Activated CD8-positive, alpha-beta memory T cell treated with anti-CD3 and anti-CD28 coated beads for 36 hours (primary cell): ENCODE measurements at regions not wholly inside any gene's neighbourhood (a gene's known extent, or its start where the extent isn't known, plus 50 kb on each side); places are given as distances from the start of the nearest gene placed in this dataset.

ENCODE experiments used
- CTCF ChIA-PET: fragments of 350-600 bp; sonication (Branson Sonifier 250); formaldehyde crosslinking; loops from one replicate; lab custom pipeline; 2021; ENCODE audit warnings: antibody characterized with exemption; lab: Charles Lee
- POLR2A ChIA-PET: fragments of 350-600 bp; sonication (Branson Sonifier 250); formaldehyde crosslinking; loops from one replicate; lab custom pipeline; 2021; ENCODE audit warnings: antibody characterized with exemption; lab: Charles Lee

DNA sequence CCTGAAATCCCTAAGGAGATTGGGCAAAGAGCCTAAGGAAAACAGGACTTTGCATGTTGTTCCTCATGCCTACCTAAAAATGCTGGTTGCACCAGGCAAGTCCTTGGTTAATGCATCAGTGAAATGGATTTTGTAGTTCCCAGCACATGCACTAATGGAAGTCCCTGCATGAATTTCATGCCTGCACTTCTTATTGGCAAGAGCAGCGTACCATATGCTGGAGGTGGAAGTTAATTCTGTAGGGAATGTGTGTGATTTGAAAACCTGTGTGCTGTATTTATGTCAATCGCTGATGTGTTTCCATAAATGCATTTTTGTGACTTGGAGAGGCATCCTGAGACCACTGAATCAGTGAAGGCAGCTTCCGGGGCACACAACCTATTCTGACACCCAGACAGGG is 140.3 kb upstream of the MTNR1B start:
- POLR2A ChIA-PET: no interaction called here
- CTCF ChIA-PET: no interaction called here

DNA sequence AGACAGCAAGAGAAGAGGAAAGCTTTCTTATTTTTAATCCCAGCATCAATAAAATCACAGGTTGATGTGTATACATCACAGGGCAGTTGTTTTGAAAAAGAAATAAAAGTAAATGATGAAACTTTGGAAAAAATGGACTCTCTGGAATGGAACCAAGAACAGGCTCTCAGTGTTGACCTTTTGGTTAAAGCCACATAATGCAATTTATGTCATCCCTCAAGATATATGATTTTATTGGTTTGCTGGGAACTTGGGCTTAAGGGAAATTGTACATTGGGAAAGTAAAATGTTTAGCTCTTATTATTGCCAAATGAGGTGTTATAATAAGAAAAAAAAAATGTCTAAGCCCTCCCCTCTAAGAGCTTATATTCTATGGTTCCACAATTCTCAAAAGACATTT is 139.8 kb upstream of the MTNR1B start:
- POLR2A ChIA-PET: no interaction called here
- CTCF ChIA-PET: no interaction called here

DNA sequence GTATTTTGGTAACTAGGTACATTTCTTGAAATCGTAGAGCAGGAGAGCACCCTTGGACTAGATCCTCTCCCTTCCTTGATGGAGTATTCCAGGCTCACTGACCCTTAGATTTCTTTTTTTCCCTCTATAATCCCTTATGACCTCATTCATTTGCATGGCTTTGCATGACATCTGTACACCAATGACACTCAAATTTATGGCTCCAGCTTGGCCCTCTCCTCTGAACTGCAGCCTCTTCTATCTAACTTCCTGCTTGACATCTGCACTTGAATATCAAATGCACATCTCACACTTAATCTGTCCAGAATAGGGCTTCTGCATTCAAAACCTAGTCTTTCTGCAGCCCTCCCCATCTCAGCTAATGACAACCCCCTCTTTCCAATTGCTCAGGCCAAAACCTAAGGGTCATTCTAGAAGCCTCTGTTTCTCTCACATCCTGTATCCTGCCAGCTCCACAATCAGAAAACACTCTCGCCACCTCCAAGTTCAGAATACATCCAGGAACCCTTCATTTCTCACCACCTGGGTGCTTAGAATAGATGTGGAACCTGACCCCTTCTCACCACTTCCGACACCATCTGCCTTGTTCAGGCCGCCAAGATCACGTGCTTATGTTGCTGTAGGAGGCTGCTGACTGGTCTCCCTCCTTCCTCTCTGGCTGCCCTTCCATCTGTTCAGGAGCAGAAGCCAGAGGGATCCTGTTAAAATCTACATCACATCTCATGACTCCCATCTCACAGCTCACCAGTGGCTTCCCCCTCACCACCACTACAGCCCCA is 138.9 kb upstream of the MTNR1B start:
- CTCF ChIA-PET: no interaction called here

DNA sequence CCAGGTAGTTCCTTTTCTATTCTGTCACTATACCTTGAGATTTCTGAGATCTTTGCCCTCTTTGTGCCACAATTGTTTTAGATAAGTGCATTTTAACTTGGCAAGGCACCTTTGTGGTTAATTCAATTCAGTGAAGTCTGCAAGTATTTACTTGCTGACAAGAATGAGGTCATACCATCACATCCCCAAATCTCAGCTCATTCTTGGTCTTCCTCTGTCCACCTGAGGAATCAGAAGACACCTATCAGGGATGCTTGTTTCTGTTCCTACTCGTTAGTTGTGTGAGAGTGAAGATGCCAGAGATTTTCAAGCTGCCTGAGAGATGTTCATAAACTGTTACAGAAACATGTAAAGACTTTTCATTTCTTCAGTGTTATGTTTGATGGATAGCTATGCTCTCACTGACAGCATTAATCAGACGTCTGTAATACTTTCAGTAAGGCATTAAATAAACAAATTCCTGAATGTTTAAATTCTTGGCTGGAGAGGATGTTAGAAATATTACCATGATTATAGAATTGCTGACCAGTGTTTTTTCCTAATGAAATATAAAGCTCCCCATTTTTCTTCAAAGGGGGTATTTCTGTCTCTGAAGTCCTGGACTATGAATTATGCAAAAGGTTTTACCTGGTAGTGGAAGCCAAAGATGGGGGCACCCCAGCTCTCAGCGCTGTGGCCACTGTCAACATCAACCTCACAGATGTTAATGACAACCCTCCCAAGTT is 135.0 kb upstream of the MTNR1B start:
- POLR2A ChIA-PET: no interaction called here

More for the DNA sequence above, 138.9 kb upstream of the MTNR1B start:
- POLR2A ChIA-PET: no interaction called here

DNA sequence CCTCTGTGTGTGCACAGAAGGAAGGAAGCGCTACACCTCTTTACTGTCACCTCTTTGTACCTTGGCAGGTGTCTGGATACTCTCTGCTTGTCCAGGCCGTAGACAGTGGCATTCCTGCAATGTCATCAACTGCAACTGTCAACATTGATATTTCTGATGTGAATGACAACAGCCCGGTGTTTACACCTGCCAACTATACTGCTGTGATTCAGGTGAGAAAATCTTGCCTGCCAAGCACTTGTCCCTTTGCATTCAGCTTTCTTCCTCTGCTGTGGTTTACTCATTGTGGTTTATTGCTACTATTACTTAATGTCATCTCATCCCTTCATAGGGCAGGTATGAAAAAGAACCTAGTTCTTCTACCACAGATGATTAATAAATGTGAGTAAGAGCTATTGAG is 131.9 kb upstream of the MTNR1B start:
- POLR2A ChIA-PET: no interaction called here

More for the DNA sequence above, 135.0 kb upstream of the MTNR1B start:
- CTCF ChIA-PET: no interaction called here

DNA sequence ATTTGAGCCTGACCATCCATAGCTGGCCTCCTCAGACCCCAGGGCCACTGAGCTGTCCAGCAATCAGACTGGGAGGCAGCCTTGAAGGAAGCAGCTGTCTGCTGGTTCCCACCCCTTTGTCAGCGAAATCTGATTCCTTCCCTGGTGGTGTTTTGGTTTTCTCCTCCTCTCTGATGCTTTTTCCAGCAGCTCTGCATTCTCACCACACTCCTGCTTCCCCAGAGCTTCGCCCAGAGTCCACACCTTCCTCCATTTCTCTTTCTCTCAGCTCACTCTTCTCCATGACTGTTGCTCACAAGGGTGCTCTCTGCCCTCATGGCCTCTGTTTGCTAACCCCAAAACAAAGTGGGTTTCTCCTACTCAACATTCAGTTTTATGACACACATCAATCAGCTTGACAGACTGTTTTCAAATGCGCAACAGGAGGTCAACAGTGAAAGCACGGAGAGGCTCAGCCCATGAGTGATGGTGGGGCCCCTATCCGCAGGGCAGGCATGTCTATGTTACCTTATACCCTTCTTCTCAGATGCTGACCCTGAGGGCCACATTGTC is 130.6 kb upstream of the MTNR1B start:
- ChIA-PET CTCF (no interaction called here), POLR2A (no interaction called here)

More for the DNA sequence above, 131.9 kb upstream of the MTNR1B start:
- CTCF ChIA-PET: no interaction called here

DNA sequence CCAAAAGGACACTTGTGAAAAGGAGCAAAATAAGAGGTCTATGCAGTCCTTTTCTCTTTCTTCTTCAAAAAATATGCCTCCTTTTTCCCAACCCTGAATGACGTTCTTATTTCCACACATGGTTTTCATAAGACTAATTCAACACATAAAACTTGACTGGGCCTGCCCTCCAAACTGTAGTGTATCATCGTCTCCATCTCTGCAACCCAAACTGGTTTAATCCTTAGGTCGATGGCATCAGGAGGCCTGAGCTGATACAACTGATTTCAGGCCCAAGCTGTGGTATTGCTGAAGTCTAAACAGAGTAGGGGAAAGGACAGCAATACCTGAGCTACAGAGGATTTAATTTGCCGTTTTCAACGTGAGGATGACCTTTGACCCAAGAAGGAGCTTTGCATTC is 130.0 kb upstream of the MTNR1B start:
- ChIA-PET CTCF (no interaction called here), POLR2A (no interaction called here)

DNA sequence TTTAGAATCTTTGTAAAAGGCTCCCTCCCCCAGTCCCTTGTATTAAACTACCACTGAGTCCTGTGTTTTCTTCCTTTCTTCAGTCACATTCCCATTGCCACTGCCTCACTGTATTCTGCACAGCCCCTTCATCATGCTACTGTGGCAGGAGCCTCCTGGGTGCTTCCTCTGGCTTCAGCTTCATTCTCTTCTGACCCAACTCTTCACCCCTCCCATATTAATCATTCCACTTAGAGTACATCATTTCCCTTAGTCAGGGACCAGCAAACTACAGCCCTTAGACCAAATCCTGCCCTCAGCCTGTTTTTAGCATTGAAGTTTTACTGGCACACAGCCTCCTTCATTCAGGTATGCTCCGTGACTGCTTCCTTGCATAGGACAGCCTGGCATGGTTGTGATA is 127.7 kb upstream of the MTNR1B start:
- ChIA-PET CTCF (no interaction called here), POLR2A (no interaction called here)

DNA sequence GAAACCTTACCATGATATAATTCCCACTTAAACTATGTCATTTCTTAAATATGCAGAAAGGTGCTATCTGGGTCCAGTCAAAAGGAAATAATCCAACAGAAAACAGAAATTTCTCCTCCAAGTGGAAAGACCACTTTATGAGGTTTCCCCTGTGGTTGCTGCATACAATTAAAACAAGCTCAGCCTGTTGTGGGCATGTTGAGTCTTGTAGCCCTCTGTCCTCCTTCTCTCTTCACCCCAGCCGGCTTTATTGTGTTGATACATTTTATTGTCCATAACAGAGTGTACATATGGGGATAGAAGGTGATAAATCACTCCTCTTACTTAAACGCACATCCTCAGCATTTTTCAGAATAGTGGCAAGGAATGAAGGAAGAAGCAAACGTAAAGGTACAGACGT is 126.0 kb upstream of the MTNR1B start:
- ChIA-PET CTCF (no interaction called here), POLR2A (no interaction called here)

DNA sequence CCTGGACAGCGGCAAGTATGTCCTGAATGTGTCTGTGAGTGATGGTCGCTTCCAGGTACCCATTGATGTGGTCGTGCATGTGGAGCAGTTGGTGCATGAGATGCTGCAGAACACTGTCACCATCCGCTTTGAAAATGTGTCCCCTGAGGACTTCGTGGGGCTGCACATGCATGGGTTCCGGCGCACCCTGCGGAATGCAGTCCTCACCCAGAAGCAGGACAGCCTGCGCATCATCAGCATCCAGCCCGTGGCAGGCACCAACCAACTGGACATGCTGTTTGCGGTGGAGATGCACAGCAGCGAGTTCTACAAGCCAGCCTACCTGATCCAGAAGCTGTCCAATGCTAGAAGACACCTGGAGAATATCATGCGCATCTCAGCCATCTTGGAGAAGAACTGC is 125.3 kb upstream of the MTNR1B start:
- CTCF ChIA-PET: no interaction called here
- POLR2A ChIA-PET: no interaction called here

DNA sequence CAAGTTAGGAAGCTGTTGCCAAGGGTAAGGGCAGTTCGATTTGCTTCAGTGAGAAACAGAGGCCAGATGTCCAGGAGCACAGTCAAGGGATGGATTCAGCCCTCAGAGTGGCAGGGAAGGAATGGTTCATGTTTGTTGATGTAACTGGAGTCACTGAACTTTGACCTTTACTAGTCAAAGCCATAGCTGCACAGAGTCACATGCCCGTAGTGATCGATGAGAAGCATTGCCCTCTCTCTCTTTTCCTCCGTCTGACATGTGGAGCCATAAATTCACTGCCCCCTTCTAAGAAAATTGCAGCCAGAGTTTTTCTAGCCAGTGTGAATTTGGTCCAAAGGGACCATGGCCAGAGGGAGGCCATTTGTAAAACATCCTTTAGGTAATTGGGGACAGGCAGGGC is 124.1 kb upstream of the MTNR1B start:
- POLR2A ChIA-PET: no interaction called here

DNA sequence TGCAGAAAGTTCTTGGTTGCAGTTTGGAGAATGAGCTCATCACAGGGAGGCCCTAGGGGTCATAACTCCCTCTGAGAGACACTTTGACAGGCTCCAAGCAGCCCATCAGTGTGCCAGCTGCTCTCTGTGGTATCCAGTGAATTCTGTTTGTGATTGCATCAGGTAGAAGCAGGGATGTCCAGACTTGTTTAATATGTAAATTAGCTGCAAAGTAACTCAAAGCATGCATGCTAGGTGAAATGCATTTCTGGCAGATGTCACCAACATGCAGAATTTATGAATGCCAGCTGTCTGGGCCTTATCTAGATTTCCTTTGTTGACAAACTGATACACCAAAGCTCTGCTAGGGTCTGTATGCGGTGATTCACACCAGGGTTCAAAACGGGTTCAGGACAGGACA is 123.6 kb upstream of the MTNR1B start:
- ChIA-PET POLR2A (no interaction called here), CTCF (no interaction called here)

More for the DNA sequence above, 124.1 kb upstream of the MTNR1B start:
- CTCF ChIA-PET: no interaction called here

DNA sequence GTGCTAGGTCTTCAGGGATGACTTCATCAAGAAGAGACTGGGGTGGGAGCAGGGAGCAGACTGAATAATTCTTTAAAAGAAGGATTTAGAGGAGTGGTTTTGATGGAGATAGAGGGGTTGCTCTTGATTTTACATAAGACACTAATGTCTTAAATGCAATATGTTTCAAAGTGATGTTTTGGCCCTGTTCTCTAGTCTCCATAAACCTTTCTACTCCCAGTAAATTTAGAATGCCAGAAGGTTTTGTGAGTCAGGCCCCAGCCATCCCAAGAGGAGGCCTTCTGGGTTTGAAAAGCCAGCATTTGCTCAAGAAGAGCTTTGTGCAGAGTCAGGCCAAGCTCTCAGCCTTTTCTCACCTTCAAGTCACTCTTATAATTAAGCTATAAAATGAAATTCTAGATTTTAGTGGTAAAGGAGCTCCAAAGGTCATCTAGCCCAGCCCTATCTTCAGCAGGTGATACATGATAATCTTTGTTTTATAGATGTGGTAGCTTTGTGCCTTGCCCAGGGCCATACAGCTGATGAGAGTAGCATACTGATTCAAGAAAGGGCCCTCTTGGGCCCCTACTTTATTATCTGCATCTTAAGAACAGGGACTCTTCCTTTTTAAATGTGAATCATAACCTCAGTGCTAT is 122.8 kb upstream of the MTNR1B start:
- CTCF ChIA-PET: no interaction called here
- POLR2A ChIA-PET: no interaction called here

DNA sequence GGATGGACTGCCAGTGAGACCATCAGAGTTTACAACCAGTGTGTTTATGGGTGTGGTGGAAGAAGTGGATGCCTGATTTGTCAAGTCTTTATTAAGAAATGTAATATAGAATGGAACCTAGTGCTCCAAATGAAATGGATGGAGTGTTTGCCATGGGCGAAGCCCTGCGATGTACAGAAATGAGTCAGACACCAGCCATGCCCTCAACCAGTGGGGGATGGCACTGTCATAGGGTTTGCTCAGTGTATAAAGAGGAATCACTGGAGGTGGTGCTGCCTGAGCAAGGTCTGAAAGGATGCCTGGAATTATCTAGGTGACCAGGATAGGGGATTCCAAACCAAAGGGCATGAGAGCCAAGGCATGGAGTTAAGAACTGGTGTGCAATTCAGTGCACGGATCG is 120.9 kb upstream of the MTNR1B start:
- ChIA-PET CTCF (no interaction called here), POLR2A (no interaction called here)

DNA sequence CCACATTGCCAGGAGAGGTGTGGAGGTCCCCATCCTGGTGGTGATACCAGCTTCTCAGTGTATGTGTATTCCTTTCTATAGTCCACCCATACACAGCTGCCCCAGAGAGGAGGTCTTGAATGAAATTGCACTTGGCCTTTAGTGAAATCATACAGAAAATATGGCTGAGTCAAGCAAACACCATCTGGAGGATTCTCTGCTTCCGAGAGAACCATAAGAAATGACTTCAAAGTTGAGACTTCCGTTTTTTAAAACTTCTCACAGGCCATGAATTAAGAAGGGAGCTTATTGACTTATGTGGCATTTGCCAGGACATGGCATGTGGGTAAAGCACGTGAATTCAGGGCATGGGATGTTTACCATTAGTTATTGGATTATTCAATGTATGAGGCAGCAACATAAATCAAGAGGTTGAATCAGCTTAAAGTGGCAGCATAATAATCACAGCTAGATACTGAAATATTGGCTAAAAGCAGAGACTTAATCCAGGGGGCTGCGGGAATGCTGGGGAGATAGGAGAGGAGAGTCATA is 119.1 kb upstream of the MTNR1B start:
- CTCF ChIA-PET: no interaction called here
- POLR2A ChIA-PET: no interaction called here

DNA sequence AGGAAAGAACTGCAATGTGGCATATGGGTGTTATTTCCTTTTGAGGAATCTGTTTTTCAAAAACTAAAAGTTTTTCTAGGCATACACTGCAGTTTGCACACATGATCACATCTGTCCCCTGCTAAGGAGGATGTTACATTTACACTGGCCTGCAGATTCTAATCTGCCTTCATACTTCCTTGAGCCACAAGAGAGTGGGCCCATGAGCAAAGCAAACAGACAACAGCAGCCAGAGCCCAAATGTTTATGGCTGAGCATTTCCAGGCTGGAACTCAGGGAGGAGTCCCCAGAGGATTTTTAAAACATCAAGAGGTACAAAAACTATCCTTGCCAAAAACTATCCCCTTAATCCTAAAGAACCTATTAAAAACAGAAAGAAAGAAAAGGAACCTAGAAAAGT is 117.2 kb upstream of the MTNR1B start:
- POLR2A ChIA-PET: no interaction called here
- CTCF ChIA-PET: no interaction called here

DNA sequence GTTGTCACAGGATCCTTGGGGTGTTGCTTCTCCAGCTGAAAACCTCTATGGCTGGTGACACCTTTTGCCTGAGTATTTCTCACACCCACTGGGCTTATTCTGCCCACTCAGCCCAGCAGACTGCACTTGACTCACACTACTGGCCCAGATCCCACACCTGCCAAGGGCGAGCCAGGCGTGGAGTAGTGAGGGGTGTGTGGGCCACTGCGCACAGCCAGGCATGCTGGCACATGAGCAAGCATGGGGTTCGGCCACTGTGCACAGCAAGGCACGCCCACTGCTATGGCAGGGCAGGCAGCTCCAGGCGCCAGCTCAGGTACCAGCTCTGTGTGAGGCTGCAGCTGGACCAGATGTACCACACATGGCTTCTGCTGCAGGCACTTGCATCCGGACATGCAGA is 116.5 kb upstream of the MTNR1B start:
- POLR2A ChIA-PET: no interaction called here
- CTCF ChIA-PET: no interaction called here

DNA sequence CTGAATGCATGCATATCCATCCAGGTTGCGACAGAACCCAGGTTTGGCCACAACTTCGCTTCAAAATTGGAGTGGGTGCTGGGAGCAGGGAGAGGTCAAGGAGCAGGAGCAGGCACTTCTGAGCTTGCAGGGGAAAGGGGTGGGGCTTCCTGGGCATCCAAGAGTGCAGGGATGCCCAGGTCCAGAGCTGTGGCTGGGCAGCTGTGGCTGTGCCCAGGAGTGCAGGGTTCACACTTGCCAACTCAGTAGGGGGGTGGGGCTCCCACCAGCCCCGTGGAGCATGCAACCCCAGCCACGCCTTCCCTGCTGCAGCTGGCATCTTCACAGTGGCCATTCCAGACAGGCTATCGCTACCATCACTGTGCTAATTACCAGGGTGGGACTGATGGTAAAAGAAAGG is 115.3 kb upstream of the MTNR1B start:
- ChIA-PET POLR2A (no interaction called here), CTCF (no interaction called here)

DNA sequence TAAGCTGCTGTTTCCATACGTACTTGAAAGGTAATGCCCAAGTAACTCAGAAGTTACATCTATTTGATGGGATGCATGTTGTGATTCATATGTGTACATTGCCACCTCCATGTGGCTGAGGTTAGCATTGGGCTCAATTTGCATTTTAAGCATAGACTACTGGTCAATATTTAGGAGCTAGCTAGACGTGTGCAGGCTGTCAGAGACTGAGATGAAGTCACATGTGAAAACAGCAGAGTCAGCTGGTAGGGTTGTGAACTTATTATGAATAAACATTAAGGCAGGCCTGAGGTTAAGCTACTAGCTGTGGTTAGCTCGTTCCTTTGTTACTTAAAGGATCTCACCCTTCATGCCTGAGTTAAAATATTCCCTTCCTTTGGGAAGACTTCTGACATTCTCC is 114.5 kb upstream of the MTNR1B start:
- CTCF ChIA-PET: no interaction called here
- POLR2A ChIA-PET: no interaction called here
